C4-2B (cell line): ENCODE measurements at regions not wholly inside any gene's neighbourhood (a gene's known extent, or its start where the extent isn't known, plus 50 kb on each side); places are given as distances from the start of the nearest gene placed in this dataset.

Source experiments
- H3K27ac ChIP-seq: fragments of 450-650 bp; 2 replicates; pipeline ENCODE4 v1.5.1; 2017
- CTCF ChIP-seq: fragments of 450-650 bp; conservative IDR thresholded peaks from 2 replicates; pipeline ENCODE4 v1.5.1; 2017; ENCODE audit warnings: mild to moderate bottlenecking
- ZFX ChIP-seq: fragments of 450-650 bp; IDR thresholded peaks from 2 replicates; pipeline ENCODE4 v1.6.1; 2017

GRCh38 chr5:174246743-174247142, 201.2 kb downstream of the NSG2 start:
- no peak overlapping the region for H3K27ac ChIP-seq
- TF ChIP-seq CTCF (no peak), ZFX (no peak)

GRCh38 chr5:174247301-174247700, 201.8 kb downstream of the NSG2 start:
- H3K27ac ChIP-seq, result no peak overlapping the region
- TF ChIP-seq ZFX, result no peak
- TF ChIP-seq CTCF, result no peak

GRCh38 chr5:174251305-174252000, 205.9 kb downstream of the NSG2 start:
- TF ChIP-seq CTCF (no peak), ZFX (no peak)
- no peak overlapping the region for H3K27ac ChIP-seq

- no peak for TF ChIP-seq CTCF
- TF ChIP-seq ZFX, result no peak
- H3K27ac ChIP-seq, result no peak overlapping the region
Observed at GRCh38 chr5:174252121-174252520, 206.6 kb downstream of the NSG2 start.

- TF ChIP-seq ZFX, result no peak
- TF ChIP-seq CTCF, result no peak
- H3K27ac ChIP-seq, result no peak overlapping the region
Observed at GRCh38 chr5:174259696-174260420, 214.4 kb downstream of the NSG2 start.

- H3K27ac ChIP-seq, result no peak overlapping the region
- TF ChIP-seq CTCF (no peak), ZFX (no peak)
Observed at GRCh38 chr5:174271316-174271715, 225.8 kb downstream of the NSG2 start.

- TF ChIP-seq CTCF (no peak), ZFX (no peak)
- no peak overlapping the region for H3K27ac ChIP-seq
Observed at GRCh38 chr5:174272671-174273070, 227.2 kb downstream of the NSG2 start.
